ENCODE measurements at regions not wholly inside any gene's neighbourhood (a gene's known extent, or its start where the extent isn't known, plus 50 kb on each side); places are given as distances from the start of the nearest gene placed in this dataset.
A peak's percentile ranks its signal among the peaks of the same experiment; 100 is the strongest.

GRCh38 chr1:234886081-234886984 lies 242.3 kb downstream of the TOMM20 start:
- TF ChIP-seq GATA1 (IDR thresholded peaks at IDR 0.05; ENCODE audit: low read depth, low read length) (no peak), POLR2A (IDR thresholded peaks at IDR 0.05; ENCODE audit: low read length) (no peak)
- DNase-seq = no peak

DNA sequence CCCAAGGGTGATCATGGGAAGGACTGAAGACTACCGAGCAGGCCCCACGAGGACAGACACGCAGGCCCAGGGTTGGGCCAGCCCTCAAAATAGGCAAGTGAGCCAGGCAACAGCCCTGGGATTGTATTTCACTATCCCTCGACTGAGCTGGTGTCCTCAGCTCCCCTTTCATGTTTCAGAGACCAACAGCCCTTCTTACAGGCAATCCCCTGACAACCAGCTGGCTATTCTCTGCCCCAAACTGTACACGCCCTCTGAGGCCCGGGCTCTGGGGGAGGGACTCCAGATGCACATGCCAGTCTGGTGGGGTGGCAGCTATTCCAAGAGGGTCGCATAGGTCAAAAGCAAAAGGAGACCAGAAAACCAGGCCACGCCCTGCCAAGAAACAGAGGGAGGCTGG lies 243.0 kb downstream of the TOMM20 start:
- TF ChIP-seq POLR2A (IDR thresholded peaks at IDR 0.05; ENCODE audit: low read length) (no peak), GATA1 (IDR thresholded peaks at IDR 0.05; ENCODE audit: low read depth, low read length) (no peak)
- DNase-seq = no peak

GRCh38 chr1:234884701-234885100 lies 243.9 kb downstream of the TOMM20 start:
- no peak for TF ChIP-seq POLR2A (IDR thresholded peaks at IDR 0.05; ENCODE audit: low read length)
- TF ChIP-seq GATA1 (IDR thresholded peaks at IDR 0.05; ENCODE audit: low read depth, low read length) = no peak
- DNase-seq = peak in 1 of 2 experiments; percentile 3

- TF ChIP-seq GATA1 (IDR thresholded peaks at IDR 0.05; ENCODE audit: low read depth, low read length) = no peak
- no peak for DNase-seq
Measured at GRCh38 chr1:234884006-234884405, 244.6 kb downstream of the TOMM20 start.

GRCh38 chr1:234882898-234883297 lies 245.7 kb downstream of the TOMM20 start:
- TF ChIP-seq POLR2A (IDR thresholded peaks at IDR 0.05; ENCODE audit: low read length) (no peak), GATA1 (IDR thresholded peaks at IDR 0.05; ENCODE audit: low read depth, low read length) (no peak)
- no peak for DNase-seq

DNA sequence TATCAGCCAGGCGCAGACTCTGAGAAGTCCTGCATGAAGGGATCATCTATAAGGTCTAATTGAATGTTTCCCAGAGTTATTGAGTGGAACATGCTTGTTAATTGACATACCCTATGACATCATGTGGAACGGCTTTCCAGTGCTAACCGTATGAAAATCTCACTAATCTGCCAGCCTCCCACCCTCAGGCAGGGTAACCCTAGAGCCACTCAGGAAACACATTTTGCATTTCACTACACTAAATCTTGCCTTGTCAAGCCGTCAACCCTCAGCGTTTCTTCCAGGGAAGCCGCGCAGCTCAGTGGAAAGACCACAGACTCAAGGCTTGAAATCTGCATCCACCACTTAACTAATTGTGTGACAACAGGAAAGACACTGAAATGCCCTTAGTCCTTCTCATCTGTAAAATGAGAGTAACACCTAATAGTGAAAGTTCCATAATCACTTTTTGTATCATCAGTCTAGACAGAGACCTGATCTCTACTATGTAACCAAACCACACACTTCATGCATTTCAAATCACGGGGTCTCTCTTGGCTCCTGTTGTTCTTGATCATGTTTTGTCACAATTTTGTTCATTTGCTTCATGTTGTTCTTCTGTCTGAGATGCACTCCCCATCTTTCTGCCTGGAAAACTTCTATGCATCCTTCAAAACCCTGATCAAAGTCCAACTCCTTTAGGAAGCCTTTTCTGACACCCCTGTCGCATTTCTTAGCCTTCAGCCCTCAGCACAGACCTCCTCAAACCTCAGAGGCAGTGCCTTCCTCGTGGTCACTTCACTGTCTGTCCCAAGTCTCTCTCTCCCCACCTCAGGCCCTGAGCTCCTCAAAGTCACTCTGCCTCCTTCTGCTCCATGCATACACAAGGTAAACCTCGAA lies 246.5 kb downstream of the TOMM20 start:
- no peak for TF ChIP-seq GATA1 (IDR thresholded peaks at IDR 0.05; ENCODE audit: low read depth, low read length)
- no peak for TF ChIP-seq POLR2A (IDR thresholded peaks at IDR 0.05; ENCODE audit: low read length)

GRCh38 chr1:234879147-234880080 lies 249.2 kb downstream of the TOMM20 start:
- TF ChIP-seq GATA1 (IDR thresholded peaks at IDR 0.05; ENCODE audit: low read depth, low read length) (no peak), POLR2A (IDR thresholded peaks at IDR 0.05; ENCODE audit: low read length) (no peak)
- DNase-seq = peak in 1 of 2 experiments; percentile 52

More for the DNA sequence above, 246.5 kb downstream of the TOMM20 start:
- DNase-seq = no peak

- TF ChIP-seq GATA1 (IDR thresholded peaks at IDR 0.05; ENCODE audit: low read depth, low read length) (no peak), POLR2A (IDR thresholded peaks at IDR 0.05; ENCODE audit: low read length) (no peak)
- peak in 1 of 2 experiments; percentile 16 for DNase-seq
Measured at GRCh38 chr1:234878288-234878687, 250.3 kb downstream of the TOMM20 start.

DNA sequence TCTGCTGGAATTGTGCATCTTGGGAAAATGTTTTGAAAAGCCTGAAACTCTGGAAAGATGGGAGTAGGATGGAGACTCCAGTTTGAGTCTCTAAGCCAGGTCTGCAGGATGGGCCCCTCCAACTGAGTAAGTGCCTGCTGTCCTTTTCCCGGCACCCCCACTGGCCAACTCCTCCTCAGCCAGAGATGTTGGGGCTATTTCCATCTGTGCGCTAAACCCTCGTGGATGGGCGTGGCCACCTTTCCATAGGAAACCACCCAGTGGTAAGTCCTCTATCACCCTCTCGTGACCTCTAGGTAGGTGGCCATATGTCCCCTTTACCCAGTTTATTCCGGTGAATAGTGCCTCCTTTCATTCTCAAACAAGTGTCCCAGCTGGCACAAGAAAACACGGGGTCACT lies 250.9 kb downstream of the TOMM20 start:
- no peak for TF ChIP-seq GATA1 (IDR thresholded peaks at IDR 0.05; ENCODE audit: low read depth, low read length)
- no peak for TF ChIP-seq POLR2A (IDR thresholded peaks at IDR 0.05; ENCODE audit: low read length)
- peak in 1 of 2 experiments; percentile 38 for DNase-seq

- TF ChIP-seq POLR2A (IDR thresholded peaks at IDR 0.05; ENCODE audit: low read length) = peak; percentile 51
- peak; percentile 73 for TF ChIP-seq GATA1 (IDR thresholded peaks at IDR 0.05; ENCODE audit: low read depth, low read length)
- peak; percentile 98 to 100 for DNase-seq
Measured at GRCh38 chr1:234875953-234876855, 252.4 kb downstream of the TOMM20 start.

GRCh38 chr1:234875328-234875952 lies 253.2 kb downstream of the TOMM20 start:
- DNase-seq = peak in 1 of 2 experiments; percentile 56
- TF ChIP-seq GATA1 (IDR thresholded peaks at IDR 0.05; ENCODE audit: low read depth, low read length) = no peak
- no peak for TF ChIP-seq POLR2A (IDR thresholded peaks at IDR 0.05; ENCODE audit: low read length)
